Central memory CD8-positive, alpha-beta T cell (primary cell): ENCODE measurements at regions not wholly inside any gene's neighbourhood (a gene's known extent, or its start where the extent isn't known, plus 50 kb on each side); places are given as distances from the start of the nearest gene placed in this dataset.
A peak's percentile ranks its signal among the peaks of the same experiment; 100 is the strongest.

Source experiments
- ATAC-seq: fragments of 150-1000 bp; cut with Tn5 transposase; replicated peaks from 2 replicates; pipeline ENCODE4 v1.10.0; 2022; ENCODE audit warnings: mild to moderate bottlenecking, moderate FRiP score, moderate number of reproducible peaks; ENCODE audit not compliant: poor library complexity, severe bottlenecking; ENCODE audit errors: extremely low read depth
- DNase-seq, 2 donors: peaks; one replicate each; pipeline ENCODE4 v3.0.0; 2021; ENCODE audit warnings: low spot score in 2 of 2
- H3K27ac Mint-ChIP-seq: one replicate; pipeline ENCODE4 v1.8.0; 2022; ENCODE audit warnings: low read depth, mild to moderate bottlenecking, moderate library complexity, mixed read lengths
- H3K27me3 Mint-ChIP-seq: one replicate; pipeline ENCODE4 v1.8.0; 2022; ENCODE audit warnings: mixed read lengths
- H3K36me3 Mint-ChIP-seq: one replicate; pipeline ENCODE4 v1.8.0; 2022; ENCODE audit warnings: mild to moderate bottlenecking, moderate library complexity, mixed read lengths; ENCODE audit not compliant: insufficient read depth
- H3K4me1 Mint-ChIP-seq: one replicate; pipeline ENCODE4 v1.8.0; 2022; ENCODE audit warnings: mixed read lengths
- H3K4me3 Mint-ChIP-seq: one replicate; pipeline ENCODE4 v1.8.0; 2022; ENCODE audit warnings: mild to moderate bottlenecking, moderate library complexity, mixed read lengths
- H3K9me3 Mint-ChIP-seq: one replicate; pipeline ENCODE4 v1.8.0; 2022; ENCODE audit warnings: mixed read lengths

DNA sequence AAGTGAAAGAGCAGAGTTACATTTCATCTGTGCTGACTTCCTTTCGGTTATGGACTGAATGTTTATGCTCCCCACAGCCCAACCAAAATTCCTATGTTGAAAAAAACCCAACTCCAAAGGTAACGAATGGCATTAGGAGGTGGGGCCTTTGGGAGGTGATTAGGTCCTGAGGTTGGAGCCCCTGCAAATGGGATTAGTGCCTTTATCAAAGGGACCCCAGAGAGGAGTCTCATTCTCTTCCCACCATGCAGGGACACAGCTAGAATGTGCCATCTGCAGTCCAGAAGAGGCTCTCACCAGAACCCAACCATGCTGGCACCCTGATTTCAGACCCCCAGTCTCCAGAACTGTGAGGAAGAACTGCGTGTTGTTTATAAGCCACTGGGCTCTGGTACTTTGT is 199.3 kb downstream of the TOMM20 start:
- peaks cover 9% of the 10 kb centered on the region for H3K36me3 Mint-ChIP-seq
- no peaks in the 10 kb centered on the region for H3K27me3 Mint-ChIP-seq
- peaks cover 26% of the 10 kb centered on the region for H3K4me1 Mint-ChIP-seq
- no peak for ATAC-seq
- no peak for DNase-seq
- no peak overlapping the region for H3K27ac Mint-ChIP-seq
- H3K4me3 Mint-ChIP-seq = no peak overlapping the region
- H3K9me3 Mint-ChIP-seq = no peaks in the 10 kb centered on the region

DNA sequence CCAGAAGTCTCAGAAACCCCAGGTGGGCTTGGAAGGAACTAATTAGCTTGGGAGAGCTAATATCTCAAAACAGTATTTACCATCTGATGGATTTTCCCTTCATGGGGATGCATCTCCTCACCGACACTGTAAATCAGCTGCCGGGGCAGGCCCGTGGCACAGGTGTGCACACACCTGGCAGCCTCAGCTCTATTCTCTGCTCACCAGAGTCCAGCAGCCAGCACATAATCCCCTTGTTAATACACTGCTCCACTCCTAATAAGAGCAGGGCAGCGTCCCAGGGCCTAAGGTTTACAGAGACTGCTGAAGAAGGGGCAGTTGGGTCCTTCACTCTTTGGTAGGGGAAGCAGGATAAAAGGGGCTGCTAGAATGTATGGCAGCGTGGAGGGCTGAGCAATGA is 200.0 kb downstream of the TOMM20 start:
- Mint-ChIP-seq H3K4me1 (peaks cover 28% of the 10 kb centered on the region), H3K36me3 (peaks cover 9% of the 10 kb centered on the region), H3K27ac (no peak overlapping the region), H3K9me3 (no peaks in the 10 kb centered on the region), H3K27me3 (no peaks in the 10 kb centered on the region), H3K4me3 (no peak overlapping the region)
- no peak for DNase-seq
- ATAC-seq = no peak

DNA sequence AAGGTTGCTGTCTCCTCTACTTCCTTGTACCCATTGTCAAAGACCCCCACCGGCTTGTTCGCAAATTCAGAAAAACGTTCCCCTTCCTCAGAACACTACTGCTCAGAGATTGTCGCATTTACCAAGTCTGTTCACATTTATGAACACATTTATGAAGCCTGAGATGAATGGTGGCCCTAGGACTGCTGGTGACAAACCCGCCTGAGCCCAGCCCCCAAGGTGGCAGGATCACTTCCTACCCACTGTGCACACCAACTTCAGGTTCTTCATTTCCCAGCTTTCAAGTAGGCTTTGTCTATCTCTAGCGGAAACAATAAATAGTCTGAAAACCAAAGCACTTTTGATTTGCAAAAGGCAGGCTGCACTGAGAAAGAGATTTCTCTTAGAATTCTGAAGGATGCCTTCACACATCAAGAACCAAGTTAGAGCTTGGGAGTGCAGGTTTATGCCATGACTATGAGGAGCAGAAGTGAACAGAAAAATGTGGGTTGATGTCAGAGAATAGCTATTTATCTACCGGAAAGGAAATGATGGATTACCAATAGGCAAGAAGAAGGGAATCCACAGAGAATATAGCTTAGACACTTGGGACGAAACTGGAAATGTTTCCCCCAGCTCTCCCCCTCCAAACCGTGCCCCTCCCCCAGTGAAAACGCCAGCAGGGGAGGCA is 200.5 kb downstream of the TOMM20 start:
- H3K4me3 Mint-ChIP-seq = peak overlapping the region; percentile 70
- peaks cover 34% of the 10 kb centered on the region for H3K4me1 Mint-ChIP-seq
- peak overlapping the region; percentile 96 for H3K27ac Mint-ChIP-seq

DNA sequence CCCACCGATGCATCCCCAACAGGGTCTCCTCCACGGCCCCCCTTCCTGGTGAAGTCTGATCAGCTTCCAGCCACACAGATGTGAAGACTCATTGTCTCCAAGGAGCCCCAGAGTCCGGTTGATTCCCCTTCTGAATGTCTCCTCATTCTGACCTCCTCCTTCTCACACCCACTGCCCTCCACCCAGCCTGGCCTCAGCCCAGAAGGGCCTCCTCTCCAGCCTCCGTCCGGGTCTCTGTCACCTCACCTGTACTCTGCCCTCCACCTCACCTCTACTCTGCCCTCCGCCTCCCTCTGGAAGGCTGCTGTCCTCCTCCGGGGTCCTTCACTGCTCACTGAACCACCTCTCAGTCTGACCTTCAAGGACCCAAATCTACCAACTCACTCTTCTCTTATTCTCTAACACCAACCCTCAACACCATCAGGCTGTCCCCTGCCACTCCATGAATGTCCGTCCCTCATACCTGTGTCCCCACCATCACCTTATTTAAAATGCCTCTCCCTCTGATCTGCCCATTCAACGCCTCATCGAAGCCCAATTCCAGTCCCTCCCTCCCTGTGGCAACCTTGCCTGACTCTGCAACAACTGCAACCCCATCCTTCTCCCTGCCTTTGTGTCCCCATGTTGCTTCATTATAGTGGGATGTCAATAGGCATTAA is 201.2 kb downstream of the TOMM20 start:
- peaks cover 34% of the 10 kb centered on the region for H3K4me1 Mint-ChIP-seq
- H3K36me3 Mint-ChIP-seq = peaks cover 9% of the 10 kb centered on the region
- H3K27me3 Mint-ChIP-seq = no peaks in the 10 kb centered on the region

More for the DNA sequence above, 200.5 kb downstream of the TOMM20 start:
- Mint-ChIP-seq H3K36me3 (peaks cover 9% of the 10 kb centered on the region), H3K27me3 (no peaks in the 10 kb centered on the region), H3K9me3 (no peaks in the 10 kb centered on the region)
- DNase-seq (no peak), ATAC-seq (no peak)

DNA sequence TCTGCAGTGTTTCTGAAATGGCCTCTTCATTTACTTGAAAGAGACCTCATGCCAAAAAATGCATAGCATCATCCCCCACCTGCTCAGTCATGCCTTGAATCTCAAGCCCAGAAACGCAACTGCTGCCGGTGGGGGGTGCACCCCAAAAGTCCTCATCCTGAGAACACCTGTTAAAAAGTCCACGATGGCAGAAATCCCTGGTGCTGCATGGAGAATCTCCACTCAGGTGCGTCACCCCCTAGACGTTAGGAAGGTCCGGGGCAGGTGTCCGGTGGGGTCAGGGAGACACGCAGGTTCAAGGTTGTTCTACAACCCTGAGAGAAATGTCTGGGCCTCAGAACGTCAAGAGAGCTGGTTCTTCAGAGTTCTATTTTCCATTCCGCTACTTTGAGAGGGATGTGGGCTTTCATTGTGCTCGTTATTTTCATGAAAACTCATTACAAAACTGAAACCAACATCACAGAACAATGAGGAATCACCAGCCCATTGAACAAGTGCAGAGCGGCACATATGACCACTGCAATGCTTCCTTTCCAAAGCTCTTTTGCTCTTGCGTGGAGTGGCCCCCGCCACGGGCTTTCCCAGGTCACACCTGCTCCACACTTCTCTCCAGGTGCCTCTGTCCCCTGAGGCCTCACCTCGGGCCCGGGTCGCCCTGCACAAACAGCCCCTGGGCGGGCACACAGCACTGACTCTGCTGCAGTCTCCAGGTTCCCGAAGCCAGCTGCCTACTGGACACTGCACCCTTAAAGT is 201.9 kb downstream of the TOMM20 start:
- Mint-ChIP-seq H3K36me3 (peaks cover 9% of the 10 kb centered on the region), H3K4me1 (peaks cover 34% of the 10 kb centered on the region), H3K4me3 (peak overlapping the region; percentile 70), H3K9me3 (no peaks in the 10 kb centered on the region), H3K27ac (peak overlapping the region; percentile 96), H3K27me3 (no peaks in the 10 kb centered on the region)
- no peak for DNase-seq
- peak; percentile 70 for ATAC-seq

More for the DNA sequence above, 201.2 kb downstream of the TOMM20 start:
- DNase-seq = no peak
- no peak for ATAC-seq
- no peaks in the 10 kb centered on the region for H3K9me3 Mint-ChIP-seq
- H3K4me3 Mint-ChIP-seq = peak overlapping the region; percentile 70
- H3K27ac Mint-ChIP-seq = peak overlapping the region; percentile 96

DNA sequence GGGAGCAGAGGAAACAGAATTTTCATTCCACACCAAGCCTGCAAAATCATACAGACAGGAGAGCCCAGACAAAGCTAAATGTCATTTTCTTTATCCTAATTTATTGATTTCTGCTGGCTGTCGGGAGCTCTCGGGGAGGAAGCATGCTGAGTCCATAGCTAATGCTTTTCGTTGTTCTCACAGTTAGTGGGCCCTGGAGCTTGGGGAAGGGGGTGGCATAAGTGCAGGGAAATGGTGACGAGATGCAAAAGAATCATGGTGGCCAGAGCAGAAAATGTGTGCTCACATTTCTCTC is 202.4 kb downstream of the TOMM20 start:
- Mint-ChIP-seq H3K27ac (peak overlapping the region; percentile 96), H3K4me3 (peak overlapping the region; percentile 70), H3K9me3 (no peaks in the 10 kb centered on the region), H3K27me3 (no peaks in the 10 kb centered on the region), H3K4me1 (peaks cover 34% of the 10 kb centered on the region), H3K36me3 (peaks cover 9% of the 10 kb centered on the region)
- DNase-seq (no peak), ATAC-seq (no peak)

DNA sequence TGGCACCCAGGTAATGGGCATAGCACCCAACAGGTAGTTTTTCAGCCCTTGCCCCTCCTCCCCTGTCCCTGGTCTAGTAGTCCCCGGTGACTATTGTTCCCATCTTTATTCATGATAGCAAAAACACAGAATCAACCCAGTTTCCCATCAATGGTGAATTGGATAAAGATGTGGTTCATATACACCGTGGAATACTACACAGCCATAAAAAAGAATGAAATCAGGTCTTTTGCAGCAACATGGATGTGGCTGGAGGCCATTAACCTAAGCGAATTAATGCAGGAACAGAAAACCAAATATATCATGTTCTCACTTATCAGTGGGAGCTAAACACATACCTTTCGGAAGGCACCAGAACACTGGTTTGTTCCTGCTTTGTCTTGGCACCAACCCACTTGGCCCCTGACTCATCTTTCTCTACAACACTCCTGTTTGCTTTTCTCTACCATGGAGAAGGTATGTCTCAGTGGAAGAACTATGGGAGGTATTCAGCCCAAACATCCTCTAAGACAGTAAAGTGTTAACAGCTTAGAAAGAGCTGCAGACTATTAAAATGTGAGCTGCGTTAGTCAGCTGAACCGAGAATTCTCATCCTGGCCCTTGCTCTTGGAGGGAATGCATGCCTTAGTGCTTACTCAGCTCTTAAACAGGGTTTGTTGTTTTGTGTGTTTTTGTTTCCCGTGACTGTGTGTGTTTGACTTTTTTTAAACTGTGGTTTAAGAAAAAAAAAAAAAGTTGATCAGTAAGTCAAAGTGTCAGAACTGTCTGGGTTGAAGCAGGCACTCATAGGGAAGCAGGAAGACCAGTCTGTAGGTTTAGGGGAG is 203.0 kb downstream of the TOMM20 start:
- peak overlapping the region; percentile 96 for H3K27ac Mint-ChIP-seq
- H3K36me3 Mint-ChIP-seq = peaks cover 9% of the 10 kb centered on the region
- H3K9me3 Mint-ChIP-seq = no peaks in the 10 kb centered on the region
- ATAC-seq (peak; percentile 52), DNase-seq (no peak)
- peak overlapping the region; percentile 70 for H3K4me3 Mint-ChIP-seq
- no peaks in the 10 kb centered on the region for H3K27me3 Mint-ChIP-seq
- peaks cover 34% of the 10 kb centered on the region for H3K4me1 Mint-ChIP-seq

DNA sequence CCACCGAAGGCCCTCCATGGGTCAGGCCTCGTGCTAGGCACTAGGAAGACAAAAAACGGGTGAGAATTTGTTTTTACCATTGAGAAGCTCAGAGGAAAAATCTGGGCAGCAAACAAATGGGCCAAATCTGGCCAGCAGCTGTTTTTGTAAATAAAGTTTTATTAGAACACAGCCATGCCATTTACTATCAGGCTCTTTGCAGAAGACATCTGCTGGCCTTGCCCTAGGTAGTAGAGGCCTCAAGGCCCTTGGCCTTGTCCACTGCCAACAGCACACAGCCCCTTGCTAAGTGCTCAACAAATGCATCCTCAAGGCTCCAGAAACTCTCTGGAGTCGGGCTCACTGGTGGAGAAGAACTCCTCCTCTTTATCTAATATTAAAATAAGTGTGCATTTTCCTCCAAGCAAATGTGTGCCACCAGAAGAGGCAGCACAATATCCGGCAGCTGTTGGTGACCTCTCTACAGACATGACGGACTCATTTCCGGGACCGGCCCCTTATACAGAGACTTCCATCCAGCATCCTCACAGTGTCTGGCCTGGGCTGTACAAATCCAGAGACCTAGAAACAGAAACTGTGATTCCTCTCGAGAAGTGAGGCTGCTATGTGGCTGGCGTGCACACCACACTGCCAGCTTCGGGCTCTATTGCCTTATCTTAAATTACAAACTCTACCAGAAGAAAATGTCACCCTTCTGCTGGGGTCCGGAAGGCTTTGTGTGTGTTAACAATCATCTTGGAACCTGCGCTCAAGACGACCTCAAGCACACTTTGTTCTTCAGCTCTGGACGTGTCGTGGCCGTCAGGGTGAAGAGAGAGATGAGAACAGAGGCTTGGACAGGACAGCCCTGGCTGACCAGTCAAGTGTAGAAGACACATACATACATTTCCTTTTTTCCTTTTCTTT is 203.9 kb downstream of the TOMM20 start:
- peak overlapping the region; percentile 96 for H3K27ac Mint-ChIP-seq
- no peaks in the 10 kb centered on the region for H3K27me3 Mint-ChIP-seq
- H3K36me3 Mint-ChIP-seq = peaks cover 9% of the 10 kb centered on the region
- no peaks in the 10 kb centered on the region for H3K9me3 Mint-ChIP-seq
- H3K4me3 Mint-ChIP-seq = peak overlapping the region; percentile 28
- no peak for DNase-seq
- peak; percentile 45 for ATAC-seq
- peaks cover 34% of the 10 kb centered on the region for H3K4me1 Mint-ChIP-seq

DNA sequence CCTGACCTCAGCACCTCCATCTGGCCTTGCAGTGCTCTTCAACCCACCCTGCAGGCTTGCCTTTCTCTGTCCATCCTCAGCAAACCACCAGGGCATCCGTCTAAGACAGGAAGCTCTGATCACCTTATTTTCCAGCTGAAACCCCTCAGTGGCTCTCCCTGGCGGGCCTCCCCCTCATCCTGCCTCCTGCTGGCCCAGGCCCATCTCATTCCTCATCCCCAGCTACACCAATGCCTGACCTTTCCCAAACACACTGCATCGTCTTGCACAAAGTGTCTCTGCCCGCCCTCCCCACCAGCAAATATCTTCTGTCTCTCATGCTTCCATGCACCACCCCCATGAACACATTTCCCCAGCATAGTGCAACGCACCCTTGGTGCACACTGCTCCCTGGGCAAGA is 205.0 kb downstream of the TOMM20 start:
- Mint-ChIP-seq H3K4me3 (no peak overlapping the region), H3K27me3 (no peaks in the 10 kb centered on the region), H3K36me3 (peaks cover 10% of the 10 kb centered on the region), H3K27ac (no peak overlapping the region), H3K4me1 (peaks cover 34% of the 10 kb centered on the region), H3K9me3 (no peaks in the 10 kb centered on the region)
- no peak for ATAC-seq
- DNase-seq = no peak

DNA sequence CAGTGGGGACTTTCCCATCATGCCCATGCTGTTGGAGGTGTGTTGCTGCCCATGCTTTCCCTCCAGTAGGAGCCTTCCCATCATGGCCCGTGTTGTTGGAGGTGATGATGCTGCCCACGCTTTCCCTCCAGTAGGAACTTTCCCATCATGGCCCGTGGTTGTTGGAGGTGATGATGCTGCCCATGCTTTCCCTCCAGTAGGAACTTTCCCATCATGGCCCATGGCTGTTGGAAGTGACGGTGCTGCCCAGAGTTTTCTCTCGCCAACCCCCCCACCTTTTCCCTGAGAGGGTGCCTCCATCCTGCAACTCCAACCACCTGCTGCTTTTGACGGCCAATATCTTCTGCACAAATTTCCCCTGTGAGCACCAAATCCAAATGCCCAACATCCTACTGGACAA is 205.7 kb downstream of the TOMM20 start:
- ATAC-seq (no peak), DNase-seq (no peak)
- no peak overlapping the region for H3K4me3 Mint-ChIP-seq
- H3K4me1 Mint-ChIP-seq = peaks cover 32% of the 10 kb centered on the region
- no peaks in the 10 kb centered on the region for H3K27me3 Mint-ChIP-seq
- no peak overlapping the region for H3K27ac Mint-ChIP-seq
- no peaks in the 10 kb centered on the region for H3K9me3 Mint-ChIP-seq
- peaks cover 12% of the 10 kb centered on the region for H3K36me3 Mint-ChIP-seq

DNA sequence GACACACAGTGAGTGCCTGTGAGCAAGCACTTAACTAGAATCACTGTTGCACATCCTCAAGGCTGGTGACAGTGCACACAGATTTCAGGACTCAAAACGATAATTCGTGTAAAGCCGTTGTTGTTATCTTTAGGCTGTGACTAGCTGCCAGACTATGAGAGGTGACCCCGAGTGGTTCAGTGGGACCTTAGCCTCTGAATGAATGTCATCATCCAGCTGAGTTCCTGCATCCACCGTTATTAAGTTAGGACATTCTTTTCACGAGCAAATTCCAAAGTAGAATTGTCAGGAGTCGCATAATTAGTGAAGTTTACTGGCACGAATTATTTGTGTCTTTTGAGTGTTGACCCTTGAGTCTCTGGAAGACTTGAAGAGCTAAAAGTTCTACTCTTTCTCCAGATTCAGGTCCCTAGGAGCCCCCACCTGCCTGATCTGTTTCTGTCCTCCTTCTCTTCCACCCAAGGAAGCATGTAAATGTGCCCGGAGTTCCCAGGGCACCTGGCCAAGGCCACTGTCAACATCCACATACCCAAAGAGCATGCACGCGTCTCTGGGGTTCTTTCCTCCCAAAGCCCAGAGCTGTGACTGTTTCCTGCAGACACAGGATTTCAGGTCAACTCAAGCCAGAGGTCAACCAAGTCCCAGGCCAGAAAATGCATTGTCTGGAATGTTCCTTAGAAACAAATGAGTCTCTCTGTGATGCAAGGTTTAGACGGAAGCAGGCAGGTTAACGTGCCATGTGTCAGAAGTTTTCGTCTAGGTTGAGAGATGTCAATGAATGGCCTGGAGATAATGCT is 207.2 kb downstream of the TOMM20 start:
- no peaks in the 10 kb centered on the region for H3K27me3 Mint-ChIP-seq
- H3K36me3 Mint-ChIP-seq = peaks cover 8% of the 10 kb centered on the region
- no peak overlapping the region for H3K27ac Mint-ChIP-seq
- ATAC-seq (no peak), DNase-seq (no peak)
- H3K4me1 Mint-ChIP-seq = peaks cover 21% of the 10 kb centered on the region
- H3K4me3 Mint-ChIP-seq = no peak overlapping the region
- no peaks in the 10 kb centered on the region for H3K9me3 Mint-ChIP-seq
